ENCODE measurements at regions not wholly inside any gene's neighbourhood (a gene's known extent, or its start where the extent isn't known, plus 50 kb on each side); places are given as distances from the start of the nearest gene placed in this dataset.

- H3K27ac ChIP-seq, result no peak overlapping the region
- H3K9me3 ChIP-seq, result no peaks in the 10 kb centered on the region
- H3K4me1 ChIP-seq, result no peaks in the 10 kb centered on the region
- TF ChIP-seq CTCF (IDR thresholded peaks at IDR 0.05), result no peak
- intact Hi-C loops (cut with DNase I; ENCODE audit: low total_unique reads), result no loop called here
- no peaks in the 10 kb centered on the region for H3K36me3 ChIP-seq
- H3K4me3 ChIP-seq, result no peak overlapping the region
- H3K27me3 ChIP-seq, result no peaks in the 10 kb centered on the region
- DNase-seq, result no peak
Measured at GRCh38 chr4:75251547-75251946, 262.7 kb downstream of the RCHY1 start.

GRCh38 chr4:75249739-75250138 is 264.5 kb downstream of the RCHY1 start:
- H3K27ac ChIP-seq, result no peak overlapping the region
- no peak overlapping the region for H3K4me3 ChIP-seq
- intact Hi-C loops (cut with DNase I; ENCODE audit: low total_unique reads), result no loop called here

GRCh38 chr4:75248770-75249407 is 265.3 kb downstream of the RCHY1 start:
- intact Hi-C loops (cut with DNase I; ENCODE audit: low total_unique reads), result no loop called here
- H3K27ac ChIP-seq, result no peak overlapping the region
- H3K27me3 ChIP-seq, result no peaks in the 10 kb centered on the region
- H3K36me3 ChIP-seq, result no peaks in the 10 kb centered on the region
- TF ChIP-seq CTCF (IDR thresholded peaks at IDR 0.05), result no peak
- no peak overlapping the region for H3K4me3 ChIP-seq
- no peaks in the 10 kb centered on the region for H3K4me1 ChIP-seq
- H3K9me3 ChIP-seq, result no peaks in the 10 kb centered on the region
- no peak for DNase-seq

More at GRCh38 chr4:75249739-75250138, 264.5 kb downstream of the RCHY1 start:
- H3K27me3 ChIP-seq, result no peaks in the 10 kb centered on the region
- no peak for TF ChIP-seq CTCF (IDR thresholded peaks at IDR 0.05)
- H3K9me3 ChIP-seq, result no peaks in the 10 kb centered on the region
- no peaks in the 10 kb centered on the region for H3K4me1 ChIP-seq
- DNase-seq, result no peak
- no peaks in the 10 kb centered on the region for H3K36me3 ChIP-seq

GRCh38 chr4:75244325-75244724 is 269.9 kb downstream of the RCHY1 start:
- no peak for DNase-seq
- Histone ChIP-seq H3K27ac (no peak overlapping the region), H3K4me1 (no peaks in the 10 kb centered on the region), H3K36me3 (no peaks in the 10 kb centered on the region), H3K27me3 (no peaks in the 10 kb centered on the region), H3K9me3 (no peaks in the 10 kb centered on the region), H3K4me3 (no peak overlapping the region)
- no peak for TF ChIP-seq CTCF (IDR thresholded peaks at IDR 0.05)
- intact Hi-C loops (cut with DNase I; ENCODE audit: low total_unique reads), result no loop called here

- intact Hi-C loops (cut with DNase I; ENCODE audit: low total_unique reads), result no loop called here
- Histone ChIP-seq H3K36me3 (no peaks in the 10 kb centered on the region), H3K27me3 (no peaks in the 10 kb centered on the region), H3K9me3 (no peaks in the 10 kb centered on the region), H3K4me3 (no peak overlapping the region), H3K27ac (no peak overlapping the region), H3K4me1 (no peaks in the 10 kb centered on the region)
- TF ChIP-seq CTCF (IDR thresholded peaks at IDR 0.05), result no peak
- no peak for DNase-seq
Measured at GRCh38 chr4:75243570-75243969, 270.6 kb downstream of the RCHY1 start.
